GM12878 (cell line): ENCODE measurements at regions not wholly inside any gene's neighbourhood (a gene's known extent, or its start where the extent isn't known, plus 50 kb on each side); places are given as distances from the start of the nearest gene placed in this dataset.

Experiments used
- ATAC-seq: fragments of 200-7000 bp; cut with Tn5 transposase; 3 replicates; pipeline ENCODE4 v1.9.1; 2020; ENCODE audit warnings: mild to moderate bottlenecking, moderate library complexity
- BruUV-seq: library from RNA; stranded (reverse); fragments of 400-500 nt; replicated peaks from 2 replicates; lab custom pipeline; 2021; lab: Mats Ljungman, UMichigan
- CTCF ChIA-PET: fragments of 300-600 bp; sonication (Branson Sonifier 250); formaldehyde crosslinking; extraction: SDS; loops from one replicate; lab custom pipeline; 2021; ENCODE audit warnings: inconsistent platforms; lab: Yijun Ruan, JAX
- POLR2A ChIA-PET: fragments of 350-600 bp; formaldehyde crosslinking; extraction: SDS; loops from one replicate; lab custom pipeline; 2021; ENCODE audit warnings: inconsistent platforms; lab: Charles Lee
- RAD21 ChIA-PET: fragments of 300-600 bp; sonication (Branson Sonifier 250); formaldehyde crosslinking; loops from one replicate; lab custom pipeline; 2023; ENCODE audit warnings: antibody characterized with exemption; ENCODE audit not compliant: unreplicated experiment; lab: Charles Lee
- SMC1A ChIA-PET: fragments of 300-600 bp; sonication (Branson Sonifier 250); formaldehyde crosslinking; loops from one replicate; lab custom pipeline; 2023; ENCODE audit not compliant: unreplicated experiment, uncharacterized antibody; lab: Charles Lee
- DNase-seq: peaks from one replicate; pipeline ENCODE4 v3.0.0-alpha.2; 2011; ENCODE audit warnings: low read depth, low spot score
- FAIRE-seq: peaks from 3 replicates; lab custom pipeline; 2011; peaks lifted over from hg19 to GRCh38; lab: Jason Lieb, UNC
- H2AFZ ChIP-seq: 2 replicates; pipeline ENCODE4 v1.6.0; 2011; ENCODE audit warnings: low read depth, low read length, control low read depth; ENCODE audit not compliant: control insufficient read depth
- H3K27ac ChIP-seq: 2 replicates; pipeline ENCODE4 v1.5.1; 2011; ENCODE audit warnings: control low read depth; ENCODE audit not compliant: control insufficient read depth, insufficient read depth
- H3K27me3 ChIP-seq, 2 experiments: replicated peaks in 1 of 2; 2 replicates each; pipeline versions ENCODE4 v1.6.0 to v1.6.1; 2011; ENCODE audit warnings: low read length in 1 of 2; ENCODE audit not compliant: control insufficient read depth in 2 of 2, insufficient read depth in 2 of 2
- H3K36me3 ChIP-seq, 2 experiments: 2 replicates each; pipeline ENCODE4 v1.5.1; 2011; ENCODE audit warnings: low read length in 1 of 2; ENCODE audit not compliant: control insufficient read depth in 2 of 2, insufficient read depth in 2 of 2
- H3K4me1 ChIP-seq: 2 replicates; pipeline ENCODE4 v1.6.1; 2011; ENCODE audit warnings: mild to moderate bottlenecking, low read length, moderate library complexity, mixed read lengths; ENCODE audit not compliant: control insufficient read depth, insufficient read depth
- H3K4me2 ChIP-seq: 2 replicates; pipeline ENCODE4 v1.6.0; 2011; ENCODE audit warnings: control low read depth; ENCODE audit not compliant: control insufficient read depth, insufficient read depth
- H3K4me3 ChIP-seq: fragments of 200-600 bp; sonication (generic); 2 replicates; pipeline ENCODE4 v1.5.1; 2016
- H3K79me2 ChIP-seq: 2 replicates; pipeline ENCODE4 v1.6.0; 2011; ENCODE audit warnings: low read length; ENCODE audit not compliant: control insufficient read depth, insufficient read depth
- H3K9ac ChIP-seq: 2 replicates; pipeline ENCODE4 v1.8.0; 2011; ENCODE audit warnings: low read length, control low read depth, mixed read lengths; ENCODE audit not compliant: control insufficient read depth, insufficient read depth
- H3K9me3 ChIP-seq: replicated peaks from 3 replicates; pipeline ENCODE4 v1.5.1; 2011; ENCODE audit warnings: mild to moderate bottlenecking, low read length; ENCODE audit not compliant: control insufficient read depth, insufficient read depth
- H4K20me1 ChIP-seq: 2 replicates; pipeline ENCODE4 v1.6.0; 2011; ENCODE audit not compliant: control insufficient read depth, insufficient read depth
- ATF7 ChIP-seq: fragments of 450-650 bp; IDR thresholded peaks from 2 replicates; pipeline ENCODE4 v1.6.1; 2016; ENCODE audit warnings: low read depth, mild to moderate bottlenecking
- BMI1 ChIP-seq: fragments of 450-650 bp; IDR thresholded peaks from 2 replicates; pipeline ENCODE4 v1.6.1; 2016; ENCODE audit warnings: mild to moderate bottlenecking, moderate library complexity, borderline replicate concordance
- CBFB ChIP-seq: IDR thresholded peaks from 2 replicates; pipeline ENCODE4 v1.6.1; 2016; ENCODE audit warnings: antibody characterized with exemption, low read depth
- HDGF ChIP-seq: fragments of 450-650 bp; IDR thresholded peaks from 2 replicates; pipeline ENCODE4 v1.6.1; 2016; ENCODE audit warnings: antibody characterized with exemption
- NBN ChIP-seq: fragments of 450-650 bp; IDR thresholded peaks from 2 replicates; pipeline ENCODE4 v1.6.1; 2016
- ZNF24 ChIP-seq: fragments of 450-650 bp; IDR thresholded peaks from 2 replicates; pipeline ENCODE4 v1.6.1; 2017; ENCODE audit warnings: antibody characterized with exemption, mild to moderate bottlenecking
- ZNF384 ChIP-seq: IDR thresholded peaks from 2 replicates; pipeline ENCODE4 v1.6.1; 2012; ENCODE audit warnings: low read depth, mild to moderate bottlenecking, low read length, improper control_type of control experiment, borderline replicate concordance
- WGBS: methylation state at CpG from one replicate; pipeline ENCODE4 v1.1.6; 2016; ENCODE audit warnings: low lambda C conversion rate; ENCODE audit not compliant: insufficient replicate concordance, insufficient coverage; ENCODE audit errors: missing lambda C conversion rate; 5-methylcytosine and 5-hydroxymethylcytosine counted together
- in situ Hi-C: fragments of 300-500 bp; cut with MboI; formaldehyde crosslinking; loops from 9 replicates; pipeline ENCODE4 v1.14.3; 2018; ENCODE audit warnings: mixed read lengths
- intact Hi-C: fragments of 100-400 bp; cut with micrococcal nuclease; formaldehyde crosslinking; loops from one replicate; pipeline ENCODE4 v1.14.2; 2022; ENCODE audit not compliant: unreplicated experiment
- TF ChIP-seq, protein P1 (sequence below): fragments of 150-350 bp; IDR thresholded peaks from 2 replicates; pipeline ENCODE4 v1.6.1; 2014; ENCODE audit warnings: mild to moderate bottlenecking, low read depth, low read length
- TF ChIP-seq, protein P2 (sequence below): fragments of 450-650 bp; formaldehyde crosslinking; IDR thresholded peaks from 2 replicates; pipeline ENCODE4 v1.5.0; 2022; ENCODE audit warnings: mild to moderate bottlenecking, missing genetic modification characterization
- TF ChIP-seq, protein P3 (sequence below): fragments of 450-650 bp; formaldehyde crosslinking; IDR thresholded peaks from 2 replicates; pipeline ENCODE4 v1.4.0; 2022; ENCODE audit warnings: mild to moderate bottlenecking, moderate library complexity

DNA sequence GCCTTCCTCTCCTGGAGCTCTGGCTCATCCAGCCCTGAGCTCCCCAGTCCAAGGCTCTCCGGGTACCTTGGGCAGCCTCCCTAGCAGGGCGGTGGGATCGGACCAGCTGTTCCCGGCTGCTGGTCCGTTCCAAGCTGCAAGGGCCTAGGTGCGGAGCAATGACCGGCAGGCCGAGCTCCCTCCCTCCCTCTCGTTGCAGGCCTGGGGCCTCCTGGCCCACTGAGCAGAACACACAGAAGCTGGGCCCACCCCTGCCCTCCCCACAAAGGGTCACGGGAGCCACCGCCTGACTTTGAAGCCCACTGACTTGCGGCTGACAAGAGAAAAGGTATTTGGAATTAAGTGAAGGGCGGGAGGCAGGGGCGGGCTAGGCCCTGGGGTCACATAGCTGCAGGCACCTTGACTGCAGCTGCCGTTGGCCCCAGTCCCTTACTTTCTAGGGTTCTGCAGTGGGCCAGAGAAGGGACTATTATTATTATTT is 104.7 kb upstream of the IER5L start:
- Histone ChIP-seq H3K79me2 (no peaks in the 10 kb centered on the region), H4K20me1 (no peaks in the 10 kb centered on the region), H3K4me3 (no peak overlapping the region), H3K9ac (no peak overlapping the region), H3K27me3 (no peaks in the 10 kb centered on the region; a peak in 1 of 4 replicates), H3K9me3 (no peaks in the 10 kb centered on the region), H2AFZ (no peak overlapping the region), H3K4me1 (no peaks in the 10 kb centered on the region), H3K36me3 (no peaks in the 10 kb centered on the region), H3K4me2 (no peak overlapping the region), H3K27ac (no peak overlapping the region)
- in situ Hi-C loops (no loop called here), intact Hi-C loops (no loop called here)
- 76% methylated on average over 15 of the region's 15 CpGs for WGBS
- no peak for FAIRE-seq
- ChIA-PET POLR2A (no interaction called here), RAD21 (no interaction called here), CTCF (interaction anchor here (0.6 kb wide), 1 partner anchor 43 kb away, joined by 3 read pairs; no protein-coding TSS in a partner anchor), SMC1A (no interaction called here)
- BruUV-seq: no TSS peak
- no peak for ATAC-seq
- TF ChIP-seq, protein P1, sequence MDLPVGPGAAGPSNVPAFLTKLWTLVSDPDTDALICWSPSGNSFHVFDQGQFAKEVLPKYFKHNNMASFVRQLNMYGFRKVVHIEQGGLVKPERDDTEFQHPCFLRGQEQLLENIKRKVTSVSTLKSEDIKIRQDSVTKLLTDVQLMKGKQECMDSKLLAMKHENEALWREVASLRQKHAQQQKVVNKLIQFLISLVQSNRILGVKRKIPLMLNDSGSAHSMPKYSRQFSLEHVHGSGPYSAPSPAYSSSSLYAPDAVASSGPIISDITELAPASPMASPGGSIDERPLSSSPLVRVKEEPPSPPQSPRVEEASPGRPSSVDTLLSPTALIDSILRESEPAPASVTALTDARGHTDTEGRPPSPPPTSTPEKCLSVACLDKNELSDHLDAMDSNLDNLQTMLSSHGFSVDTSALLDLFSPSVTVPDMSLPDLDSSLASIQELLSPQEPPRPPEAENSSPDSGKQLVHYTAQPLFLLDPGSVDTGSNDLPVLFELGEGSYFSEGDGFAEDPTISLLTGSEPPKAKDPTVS: no peak
- TF ChIP-seq ATF7 (no peak), CBFB (no peak), BMI1 (no peak), HDGF (no peak), ZNF384 (no peak), NBN (no peak), ZNF24 (no peak)
- TF ChIP-seq, protein P2, sequence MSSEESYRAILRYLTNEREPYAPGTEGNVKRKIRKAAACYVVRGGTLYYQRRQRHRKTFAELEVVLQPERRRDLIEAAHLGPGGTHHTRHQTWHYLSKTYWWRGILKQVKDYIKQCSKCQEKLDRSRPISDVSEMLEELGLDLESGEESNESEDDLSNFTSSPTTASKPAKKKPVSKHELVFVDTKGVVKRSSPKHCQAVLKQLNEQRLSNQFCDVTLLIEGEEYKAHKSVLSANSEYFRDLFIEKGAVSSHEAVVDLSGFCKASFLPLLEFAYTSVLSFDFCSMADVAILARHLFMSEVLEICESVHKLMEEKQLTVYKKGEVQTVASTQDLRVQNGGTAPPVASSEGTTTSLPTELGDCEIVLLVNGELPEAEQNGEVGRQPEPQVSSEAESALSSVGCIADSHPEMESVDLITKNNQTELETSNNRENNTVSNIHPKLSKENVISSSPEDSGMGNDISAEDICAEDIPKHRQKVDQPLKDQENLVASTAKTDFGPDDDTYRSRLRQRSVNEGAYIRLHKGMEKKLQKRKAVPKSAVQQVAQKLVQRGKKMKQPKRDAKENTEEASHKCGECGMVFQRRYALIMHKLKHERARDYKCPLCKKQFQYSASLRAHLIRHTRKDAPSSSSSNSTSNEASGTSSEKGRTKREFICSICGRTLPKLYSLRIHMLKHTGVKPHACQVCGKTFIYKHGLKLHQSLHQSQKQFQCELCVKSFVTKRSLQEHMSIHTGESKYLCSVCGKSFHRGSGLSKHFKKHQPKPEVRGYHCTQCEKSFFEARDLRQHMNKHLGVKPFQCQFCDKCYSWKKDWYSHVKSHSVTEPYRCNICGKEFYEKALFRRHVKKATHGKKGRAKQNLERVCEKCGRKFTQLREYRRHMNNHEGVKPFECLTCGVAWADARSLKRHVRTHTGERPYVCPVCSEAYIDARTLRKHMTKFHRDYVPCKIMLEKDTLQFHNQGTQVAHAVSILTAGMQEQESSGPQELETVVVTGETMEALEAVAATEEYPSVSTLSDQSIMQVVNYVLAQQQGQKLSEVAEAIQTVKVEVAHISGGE (CRISPR knock-in tag): no peak
- TF ChIP-seq, protein P3, sequence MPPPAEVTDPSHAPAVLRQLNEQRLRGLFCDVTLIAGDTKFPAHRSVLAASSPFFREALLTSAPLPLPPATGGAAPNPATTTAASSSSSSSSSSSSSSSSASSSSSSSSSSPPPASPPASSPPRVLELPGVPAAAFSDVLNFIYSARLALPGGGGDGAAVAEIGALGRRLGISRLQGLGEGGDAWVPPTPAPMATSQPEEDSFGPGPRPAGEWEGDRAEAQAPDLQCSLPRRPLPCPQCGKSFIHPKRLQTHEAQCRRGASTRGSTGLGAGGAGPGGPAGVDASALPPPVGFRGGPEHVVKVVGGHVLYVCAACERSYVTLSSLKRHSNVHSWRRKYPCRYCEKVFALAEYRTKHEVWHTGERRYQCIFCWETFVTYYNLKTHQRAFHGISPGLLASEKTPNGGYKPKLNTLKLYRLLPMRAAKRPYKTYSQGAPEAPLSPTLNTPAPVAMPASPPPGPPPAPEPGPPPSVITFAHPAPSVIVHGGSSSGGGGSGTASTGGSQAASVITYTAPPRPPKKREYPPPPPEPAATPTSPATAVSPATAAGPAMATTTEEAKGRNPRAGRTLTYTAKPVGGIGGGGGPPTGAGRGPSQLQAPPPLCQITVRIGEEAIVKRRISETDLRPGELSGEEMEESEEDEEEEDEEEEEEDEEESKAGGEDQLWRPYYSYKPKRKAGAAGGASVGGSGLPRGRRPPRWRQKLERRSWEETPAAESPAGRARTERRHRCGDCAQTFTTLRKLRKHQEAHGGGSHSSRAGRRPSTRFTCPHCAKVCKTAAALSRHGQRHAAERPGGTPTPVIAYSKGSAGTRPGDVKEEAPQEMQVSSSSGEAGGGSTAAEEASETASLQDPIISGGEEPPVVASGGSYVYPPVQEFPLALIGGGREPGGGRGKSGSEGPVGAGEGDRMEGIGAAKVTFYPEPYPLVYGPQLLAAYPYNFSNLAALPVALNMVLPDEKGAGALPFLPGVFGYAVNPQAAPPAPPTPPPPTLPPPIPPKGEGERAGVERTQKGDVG (CRISPR knock-in tag): no peak
- no peak for DNase-seq
